IMR-90 (cell line): ENCODE measurements at regions not wholly inside any gene's neighbourhood (a gene's known extent, or its start where the extent isn't known, plus 50 kb on each side); places are given as distances from the start of the nearest gene placed in this dataset.
A peak's percentile ranks its signal among the peaks of the same experiment; 100 is the strongest.

Experiments
- ATAC-seq: fragments of 200-7000 bp; cut with Tn5 transposase; 2 replicates; pipeline ENCODE4 v1.9.1; 2020; ENCODE audit warnings: low read depth, mild to moderate bottlenecking, moderate library complexity
- BruUV-seq: library from RNA; stranded (reverse); fragments of 400-500 nt; replicated peaks from 2 replicates; lab custom pipeline; 2021; lab: Mats Ljungman, UMichigan
- CTCF ChIA-PET: fragments of 300-600 bp; formaldehyde crosslinking; extraction: SDS; loops from one replicate; lab custom pipeline; 2021; ENCODE audit warnings: antibody characterized with exemption; lab: Yijun Ruan, JAX
- POLR2A ChIA-PET: fragments of 300-600 bp; sonication (Branson Sonifier 250); formaldehyde crosslinking; loops from one replicate; lab custom pipeline; 2022; ENCODE audit warnings: antibody characterized with exemption; ENCODE audit not compliant: unreplicated experiment; lab: Charles Lee
- DNase-seq: peaks from one replicate; pipeline ENCODE4 v3.0.0; 2013
- H2AFZ ChIP-seq: replicated peaks from 2 replicates; pipeline ENCODE3; 2013; ENCODE audit warnings: low read length, mild to moderate bottlenecking; ENCODE audit not compliant: poor library complexity
- H2AK5ac ChIP-seq: 2 replicates; pipeline ENCODE4 v1.6.1; 2013; ENCODE audit warnings: low read depth, low read length, inconsistent platforms
- H2AK9ac ChIP-seq: replicated peaks from 2 replicates; pipeline ENCODE3; 2013; ENCODE audit warnings: mild to moderate bottlenecking, low read depth, low read length, moderate library complexity; ENCODE audit not compliant: poor library complexity
- H2BK120ac ChIP-seq: 2 replicates; pipeline ENCODE4 v1.6.1; 2013; ENCODE audit warnings: low read depth, low read length, inconsistent platforms
- H2BK15ac ChIP-seq: 3 replicates; pipeline ENCODE4 v1.6.1; 2013; ENCODE audit warnings: low read depth, low read length, inconsistent platforms
- H2BK20ac ChIP-seq: 2 replicates; pipeline ENCODE4 v1.6.1; 2013; ENCODE audit warnings: low read depth, mild to moderate bottlenecking, inconsistent platforms, low read length, moderate library complexity
- H2BK5ac ChIP-seq: 2 replicates; pipeline ENCODE4 v1.6.1; 2013; ENCODE audit warnings: mild to moderate bottlenecking, low read depth, low read length, inconsistent platforms; ENCODE audit not compliant: poor library complexity, severe bottlenecking
- H3K14ac ChIP-seq: replicated peaks from 2 replicates; pipeline ENCODE4 v1.6.1; 2013; ENCODE audit warnings: low read depth, low read length, inconsistent platforms
- H3K18ac ChIP-seq: 2 replicates; pipeline ENCODE4 v1.6.1; 2013; ENCODE audit warnings: low read depth, low read length, control low read depth
- H3K23ac ChIP-seq: 2 replicates; pipeline ENCODE4 v1.6.1; 2013; ENCODE audit warnings: low read depth, low read length, inconsistent platforms
- H3K27ac ChIP-seq: 2 replicates; pipeline ENCODE4 v1.5.1; 2013; ENCODE audit warnings: mild to moderate bottlenecking, control low read depth, low read length; ENCODE audit not compliant: insufficient read depth
- H3K27me3 ChIP-seq: 2 replicates; pipeline ENCODE4 v1.6.1; 2013; ENCODE audit warnings: low read length; ENCODE audit not compliant: control insufficient read depth, insufficient read depth
- H3K36me3 ChIP-seq: 2 replicates; pipeline ENCODE4 v1.6.1; 2013; ENCODE audit warnings: low read length, mixed read lengths; ENCODE audit not compliant: control insufficient read depth, insufficient read depth
- H3K4ac ChIP-seq: 2 replicates; pipeline ENCODE4 v1.6.1; 2013; ENCODE audit warnings: low read depth, low read length, inconsistent platforms
- H3K4me1 ChIP-seq: 2 replicates; pipeline ENCODE4 v1.6.1; 2013; ENCODE audit warnings: low read length, mixed read lengths; ENCODE audit not compliant: control insufficient read depth, insufficient read depth
- H3K4me2 ChIP-seq: 2 replicates; pipeline ENCODE4 v1.6.1; 2013; ENCODE audit warnings: low read depth, mild to moderate bottlenecking, control low read depth, low read length, moderate library complexity
- H3K4me3 ChIP-seq: 2 replicates; pipeline ENCODE4 v1.5.1; 2013; ENCODE audit warnings: low read depth, mild to moderate bottlenecking, control low read depth, low read length, moderate library complexity; ENCODE audit not compliant: insufficient read depth
- H3K56ac ChIP-seq: 2 replicates; pipeline ENCODE4 v1.6.1; 2013; ENCODE audit warnings: low read length, inconsistent platforms; ENCODE audit not compliant: insufficient read depth; ENCODE audit errors: extremely low read depth
- H3K79me1 ChIP-seq, 2 experiments: 2 replicates each; pipeline ENCODE4 v1.6.1; 2013; ENCODE audit warnings: low read length in 2 of 2, inconsistent platforms in 1 of 2, low read depth in 1 of 2
- H3K9ac ChIP-seq: 2 replicates; pipeline ENCODE4 v1.6.1; 2013; ENCODE audit warnings: low read depth, low read length, control low read depth
- H3K9me1 ChIP-seq: 2 replicates; pipeline ENCODE4 v1.6.1; 2013; ENCODE audit warnings: low read length, inconsistent platforms; ENCODE audit not compliant: insufficient read depth
- H3K9me3 ChIP-seq: 2 replicates; pipeline ENCODE4 v1.6.1; 2013; ENCODE audit warnings: low read length; ENCODE audit not compliant: control insufficient read depth, insufficient read depth
- H4K20me1 ChIP-seq: 2 replicates; pipeline ENCODE4 v1.6.1; 2013; ENCODE audit warnings: low read length, inconsistent platforms; ENCODE audit not compliant: insufficient read depth
- H4K5ac ChIP-seq: 2 replicates; pipeline ENCODE4 v1.6.1; 2013; ENCODE audit warnings: mild to moderate bottlenecking, low read depth, low read length, control low read depth
- H4K8ac ChIP-seq, 2 experiments: 2 replicates each; pipeline ENCODE4 v1.6.1; 2013; ENCODE audit warnings: low read depth in 2 of 2, low read length in 2 of 2, control low read depth in 1 of 2, inconsistent platforms in 1 of 2
- H4K91ac ChIP-seq: 2 replicates; pipeline ENCODE4 v1.6.1; 2013; ENCODE audit warnings: low read depth, low read length, inconsistent platforms; ENCODE audit not compliant: insufficient read depth
- FOS ChIP-seq: fragments of 150-350 bp; IDR thresholded peaks from 2 replicates; pipeline ENCODE4 v1.6.1; 2016; ENCODE audit warnings: low read depth, low read length
- WGBS, 2 experiments: methylation state at CpG; one replicate each; pipeline versions ENCODE4 v1.1.5 to v1.1.7; 2013; ENCODE audit warnings: missing lambda C conversion rate in 2 of 2; ENCODE audit not compliant: insufficient read length in 1 of 2; ENCODE audit errors: extremely low coverage in 2 of 2; 5-methylcytosine and 5-hydroxymethylcytosine counted together
- dilution Hi-C: fragments of 300-500 bp; cut with HindIII; formaldehyde crosslinking; loops from one replicate; pipeline ENCODE4 v1.14.3; 2018; ENCODE audit warnings: low sequenced_read_pairs; ENCODE audit not compliant: unreplicated experiment
- in situ Hi-C: fragments of 300-500 bp; cut with MboI; formaldehyde crosslinking; loops from 3 replicates; pipeline ENCODE4 v1.14.3; 2019; ENCODE audit warnings: low sequenced_read_pairs, inconsistent platforms, mixed read lengths
- intact Hi-C: fragments of 100-400 bp; cut with micrococcal nuclease; formaldehyde crosslinking; loops from 2 replicates; pipeline ENCODE4 v1.10.0; 2022

DNA sequence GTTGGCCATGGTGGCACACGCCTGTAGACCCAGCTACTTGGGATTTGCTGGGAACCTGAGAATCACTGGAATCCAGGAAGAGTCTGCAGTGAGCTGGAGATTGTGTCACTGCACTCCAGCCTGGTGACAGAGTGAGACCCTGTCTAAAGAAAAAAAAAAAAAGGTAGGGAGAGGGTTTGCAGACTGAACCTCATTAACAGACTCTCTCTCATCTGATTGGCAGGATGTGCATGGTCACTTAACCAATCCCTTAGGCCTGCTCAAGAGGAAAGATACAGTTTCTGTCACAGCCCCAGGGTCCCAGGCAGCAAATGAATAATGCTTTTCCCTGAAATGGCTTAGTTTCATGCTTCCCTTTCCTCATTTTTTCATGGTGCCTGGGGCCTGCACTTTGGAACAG, 160.5 kb upstream of the KCNJ16 start:
- intact Hi-C loops (no loop called here), dilution Hi-C loops (no loop called here), in situ Hi-C loops (no loop called here)
- Histone ChIP-seq H3K36me3 (no peaks in the 10 kb centered on the region), H2BK15ac (no peak overlapping the region), H4K8ac (no peak overlapping the region), H3K9me1 (no peaks in the 10 kb centered on the region), H3K27ac (no peak overlapping the region), H2AK9ac (no peak overlapping the region), H4K91ac (no peak overlapping the region), H3K56ac (no peak overlapping the region), H3K18ac (no peak overlapping the region; the same call in 1 of the 2 replicates), H3K27me3 (no peaks in the 10 kb centered on the region), H2BK120ac (0 out of 2 replicates have a peak overlapping the region, but pooled peaks have one; percentile 13), H2AFZ (no peak overlapping the region), H3K23ac (no peak overlapping the region), H3K9me3 (no peaks in the 10 kb centered on the region), H2BK20ac (no peak overlapping the region), H4K20me1 (no peaks in the 10 kb centered on the region), H2AK5ac (no peak overlapping the region), H3K4me2 (no peak overlapping the region), H2BK5ac (no peak overlapping the region), H3K4ac (no peak overlapping the region), H3K4me3 (no peak overlapping the region), H3K79me1 (no peaks in the 10 kb centered on the region), H3K9ac (no peak overlapping the region), H3K4me1 (peaks cover 2% of the 10 kb centered on the region; the same call in 1 of the 2 replicates), H3K14ac (no peak overlapping the region), H4K5ac (no peak overlapping the region; the same call in 1 of the 2 replicates)
- ChIA-PET POLR2A (no interaction called here), CTCF (no interaction called here)
- ATAC-seq, result no peak
- no peak for TF ChIP-seq FOS
- WGBS, 2 experiments, result 88% methylated on average over 1 of the region's 1 CpG; no CpG with 5 or more reads in 1 of the 2 experiments
- DNase-seq, result no peak
- no TSS peak for BruUV-seq
